IPS DF 6.9 (cell line): ENCODE measurements at regions not wholly inside any gene's neighbourhood (a gene's known extent, or its start where the extent isn't known, plus 50 kb on each side); places are given as distances from the start of the nearest gene placed in this dataset.

ENCODE experiments used
- DNase-seq: peaks from one replicate; pipeline ENCODE4 v3.0.0-alpha.2; 2013; ENCODE audit warnings: low read depth, low spot score
- H3K27ac ChIP-seq: one replicate; pipeline ENCODE4 v1.5.1; 2013; ENCODE audit warnings: low read length, control low read depth
- H3K27me3 ChIP-seq: 2 replicates; pipeline ENCODE4 v1.6.1; 2013; ENCODE audit warnings: mild to moderate bottlenecking, low read length; ENCODE audit not compliant: control insufficient read depth, insufficient read depth
- H3K36me3 ChIP-seq: 2 replicates; pipeline ENCODE4 v1.6.1; 2013; ENCODE audit warnings: low read length; ENCODE audit not compliant: control insufficient read depth, insufficient read depth
- H3K4me1 ChIP-seq: 2 replicates; pipeline ENCODE4 v1.6.1; 2013; ENCODE audit warnings: low read length; ENCODE audit not compliant: control insufficient read depth, insufficient read depth
- H3K4me3 ChIP-seq: 2 replicates; pipeline ENCODE4 v1.5.1; 2013; ENCODE audit warnings: mild to moderate bottlenecking, low read length
- H3K9me3 ChIP-seq: 2 replicates; pipeline ENCODE4 v1.6.1; 2013; ENCODE audit warnings: low read length, inconsistent platforms; ENCODE audit not compliant: control insufficient read depth, insufficient read depth
- WGBS: extraction: QIAGEN DNeasy Blood & Tissue Kit; methylation state at CpG from one replicate; pipeline ENCODE4 v1.1.7; 2013; ENCODE audit warnings: mixed read lengths, missing lambda C conversion rate; ENCODE audit not compliant: insufficient read length, insufficient coverage; 5-methylcytosine and 5-hydroxymethylcytosine counted together

DNA sequence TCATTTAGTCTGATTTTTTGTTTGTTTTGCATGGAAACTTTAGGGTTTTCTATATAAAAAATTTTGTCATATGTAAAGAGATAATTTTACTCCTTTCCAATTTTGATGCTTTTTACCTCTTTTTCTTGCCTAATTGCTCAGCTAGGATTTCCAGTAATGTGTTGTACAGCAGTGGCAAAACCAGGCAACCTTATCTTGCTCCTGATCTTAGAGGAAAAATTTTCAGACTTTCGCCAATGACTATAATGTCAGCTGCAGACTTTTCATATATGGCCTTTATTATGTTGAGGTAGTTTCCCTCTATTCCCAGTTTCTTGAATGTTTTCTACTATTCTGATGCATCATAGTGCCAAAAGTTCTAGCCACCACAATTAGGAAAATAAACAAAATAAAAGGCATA, 126.3 kb downstream of the ALOX5 start:
- WGBS: no CpG with 5 or more reads among the region's 1 CpG
- no peaks in the 10 kb centered on the region for H3K4me1 ChIP-seq
- no peaks in the 10 kb centered on the region for H3K27me3 ChIP-seq
- H3K4me3 ChIP-seq: no peak overlapping the region
- no peak overlapping the region for H3K27ac ChIP-seq
- no peaks in the 10 kb centered on the region for H3K9me3 ChIP-seq
- DNase-seq: no peak
- no peaks in the 10 kb centered on the region for H3K36me3 ChIP-seq

DNA sequence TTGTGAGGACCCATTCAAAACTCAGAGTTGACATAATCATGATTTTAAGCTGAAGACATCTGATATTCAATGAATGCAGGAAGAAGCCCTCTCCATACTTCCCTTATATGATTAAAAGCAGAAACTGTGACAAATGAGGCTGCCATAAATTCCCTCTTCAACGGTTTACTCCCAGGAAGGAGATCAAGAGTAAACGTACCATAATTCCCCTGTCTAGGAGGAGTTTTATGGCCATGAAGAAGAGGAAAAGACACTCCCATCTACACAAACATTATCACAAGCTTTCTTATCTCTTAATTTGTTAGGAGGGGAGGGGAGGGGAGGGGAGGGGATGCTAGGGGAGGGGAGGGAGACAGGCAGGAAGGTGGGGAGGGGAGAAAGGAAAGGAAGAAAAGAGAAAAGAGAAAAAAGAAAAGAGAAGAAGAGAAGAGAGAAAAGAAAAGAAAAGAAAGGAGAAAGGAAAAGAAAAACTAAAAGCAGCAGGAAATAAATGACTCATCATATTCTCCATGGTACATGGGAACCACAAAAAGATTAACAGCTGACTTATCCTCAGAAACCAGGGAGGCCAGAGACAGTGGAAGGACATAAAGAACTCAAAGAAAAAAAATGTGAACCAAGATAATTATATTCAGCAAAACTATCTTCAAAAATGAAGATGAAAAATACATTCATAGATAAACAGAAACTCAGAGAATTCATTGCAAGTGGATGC, 121.6 kb downstream of the ALOX5 start:
- no peaks in the 10 kb centered on the region for H3K4me1 ChIP-seq
- no peak overlapping the region for H3K27ac ChIP-seq
- no peaks in the 10 kb centered on the region for H3K9me3 ChIP-seq
- no peak for DNase-seq
- no peaks in the 10 kb centered on the region for H3K36me3 ChIP-seq
- WGBS: no CpG with 5 or more reads among the region's 2 CpGs
- no peak overlapping the region for H3K4me3 ChIP-seq
- H3K27me3 ChIP-seq: no peaks in the 10 kb centered on the region
